Spleen (tissue), 11 donors: ENCODE measurements at regions not wholly inside any gene's neighbourhood (a gene's known extent, or its start where the extent isn't known, plus 50 kb on each side); places are given as distances from the start of the nearest gene placed in this dataset.

Experiments
- DNase-seq: peaks from one replicate; pipeline ENCODE4 v3.0.0-alpha.2; 2020
- H3K27ac ChIP-seq, 8 donors: fragments of 200-600 bp; sonication (generic) in 7 of 8; 1 replicate in 4 of 8; 2 replicates in 4 of 8; pipeline versions ENCODE4 v1.5.0 to v1.8.0; 2016 to 2021; ENCODE audit warnings: inconsistent platforms in 4 of 8, mild to moderate bottlenecking in 4 of 8, moderate library complexity in 1 of 8
- H3K27me3 ChIP-seq, 7 donors: fragments of 200-600 bp; sonication (generic) in 6 of 7; replicated peaks in 1 of 7; 1 replicate in 4 of 7; 2 replicates in 3 of 7; pipeline versions ENCODE4 v1.5.0 to v1.8.0; 2016 to 2021; ENCODE audit warnings: inconsistent platforms in 3 of 7, mild to moderate bottlenecking in 1 of 7
- H3K36me3 ChIP-seq, 6 donors: fragments of 200-600 bp; sonication (generic) in 5 of 6; 1 replicate in 4 of 6; 2 replicates in 2 of 6; pipeline versions ENCODE4 v1.5.0 to v1.8.0; 2016 to 2021; ENCODE audit warnings: inconsistent platforms in 2 of 6
- H3K4me1 ChIP-seq, 6 donors: fragments of 200-600 bp; sonication (generic) in 5 of 6; 1 replicate in 3 of 6; 2 replicates in 3 of 6; pipeline versions ENCODE4 v1.5.0 to v1.8.0; 2016 to 2021; ENCODE audit warnings: inconsistent platforms in 3 of 6
- H3K4me3 ChIP-seq, 8 donors: fragments of 200-600 bp; sonication (generic) in 7 of 8; 1 replicate in 4 of 8; 2 replicates in 4 of 8; pipeline versions ENCODE4 v1.5.0 to v1.8.0; 2016 to 2021; ENCODE audit warnings: inconsistent platforms in 4 of 8, mild to moderate bottlenecking in 4 of 8, moderate library complexity in 2 of 8
- H3K9me3 ChIP-seq, 8 donors: fragments of 200-600 bp; sonication (generic) in 7 of 8; 1 replicate in 4 of 8; 2 replicates in 4 of 8; pipeline versions ENCODE4 v1.5.0 to v1.8.0; 2016 to 2021; ENCODE audit warnings: inconsistent platforms in 4 of 8
- CTCF ChIP-seq, 11 experiments: fragments of 200-600 bp in 7 of 11; fragments of 450-650 bp in 4 of 11; sonication (generic) in 4 of 11; IDR thresholded peaks in 8 of 11; conservative IDR thresholded peaks in 3 of 11; 1 replicate in 7 of 11; 2 replicates in 4 of 11; pipeline versions ENCODE4 v1.4.0 to v1.8.0; 2016 to 2021; ENCODE audit warnings: antibody characterized with exemption in 11 of 11, inconsistent platforms in 4 of 11, mild to moderate bottlenecking in 1 of 11
- POLR2A ChIP-seq, 3 donors: fragments of 450-650 bp; IDR thresholded peaks; one replicate each; pipeline ENCODE4 v1.5.1; 2017; ENCODE audit warnings: antibody characterized with exemption in 3 of 3, mild to moderate bottlenecking in 1 of 3
- POLR2AphosphoS5 ChIP-seq, 3 donors: sonication (generic); formaldehyde crosslinking; IDR thresholded peaks; one replicate each; pipeline ENCODE4 v1.5.1; 2017; ENCODE audit warnings: antibody characterized with exemption in 3 of 3
- WGBS, 5 donors: extraction: QIAGEN DNeasy Blood & Tissue Kit in 3 of 5; methylation state at CpG; one replicate each; pipeline versions ENCODE4 v1.1.5 to v1.1.7; 2013 to 2018; 5-methylcytosine and 5-hydroxymethylcytosine counted together
- intact Hi-C: fragments of 100-400 bp; cut with DNase I; formaldehyde crosslinking; loops from one replicate; pipeline ENCODE4 v1.15.0; 2023; ENCODE audit warnings: low total_unique reads
- donor health status: healthy with polysubstance abuse.
- donor health status: DM: no; HTN: no; CAD: no; lungs with moderate emphysema.
- donor health status: DM: no; HTN: no; CAD: no.
- donor health status: Bipolar disorder and iron deficiency.
- donor health status: healthy.
- donor health status: DM: no; HTN: no; CAD: no.
- donor health status: DM: yes; HTN: yes; CAD: no.

- Histone ChIP-seq H3K4me3 (no peak overlapping the region), H3K36me3 (no peaks in the 10 kb centered on the region), H3K27ac (no peak overlapping the region), H3K4me1 (no peaks in the 10 kb centered on the region), H3K27me3 (no peaks in the 10 kb centered on the region), H3K9me3 (no peaks in the 10 kb centered on the region)
- DNase-seq = no peak
- intact Hi-C loops = no loop called here
- TF ChIP-seq POLR2AphosphoS5 (IDR thresholded peaks at IDR 0.05) = no peak
- no peak for TF ChIP-seq POLR2A (IDR thresholded peaks at IDR 0.05)
- TF ChIP-seq CTCF (IDR thresholded peaks at IDR 0.05 in 8 of 11, conservative IDR thresholded peaks at IDR 0.05 in 3 of 11) = no peak
- WGBS, 5 donors = 69 to 89% (median 81%) methylated on average over 1 of the region's 1 CpG
Measured at GRCh38 chr15:97730315-97730714, 230.2 kb upstream of the ARRDC4 start.

- intact Hi-C loops = no loop called here
- Histone ChIP-seq H3K9me3 (no peaks in the 10 kb centered on the region), H3K27ac (no peak overlapping the region), H3K36me3 (no peaks in the 10 kb centered on the region), H3K4me1 (no peaks in the 10 kb centered on the region), H3K27me3 (no peaks in the 10 kb centered on the region), H3K4me3 (no peak overlapping the region)
- TF ChIP-seq CTCF (IDR thresholded peaks at IDR 0.05 in 8 of 11, conservative IDR thresholded peaks at IDR 0.05 in 3 of 11) (no peak), POLR2A (IDR thresholded peaks at IDR 0.05) (no peak), POLR2AphosphoS5 (IDR thresholded peaks at IDR 0.05) (no peak)
- no peak for DNase-seq
- WGBS, 5 donors = 86 to 94% (median 92%) methylated on average over 3 of the region's 3 CpGs
Measured at GRCh38 chr15:97731859-97732258, 228.6 kb upstream of the ARRDC4 start.

GRCh38 chr15:97733373-97733772 lies 227.1 kb upstream of the ARRDC4 start:
- Histone ChIP-seq H3K27me3 (no peaks in the 10 kb centered on the region), H3K4me1 (no peaks in the 10 kb centered on the region), H3K27ac (no peak overlapping the region), H3K36me3 (no peaks in the 10 kb centered on the region), H3K9me3 (no peaks in the 10 kb centered on the region), H3K4me3 (no peak overlapping the region)
- intact Hi-C loops = no loop called here
- no peak for TF ChIP-seq CTCF (IDR thresholded peaks at IDR 0.05 in 8 of 11, conservative IDR thresholded peaks at IDR 0.05 in 3 of 11)
- DNase-seq = no peak
- WGBS, 5 donors = 75 to 92% (median 87%) methylated on average over 3 of the region's 3 CpGs

GRCh38 chr15:97736748-97737147 lies 223.8 kb upstream of the ARRDC4 start:
- H3K36me3 ChIP-seq = no peaks in the 10 kb centered on the region
- no peaks in the 10 kb centered on the region for H3K4me1 ChIP-seq
- TF ChIP-seq CTCF (IDR thresholded peaks at IDR 0.05 in 8 of 11, conservative IDR thresholded peaks at IDR 0.05 in 3 of 11) (no peak), POLR2A (IDR thresholded peaks at IDR 0.05) (no peak), POLR2AphosphoS5 (IDR thresholded peaks at IDR 0.05) (no peak)
- no peaks in the 10 kb centered on the region for H3K9me3 ChIP-seq
- intact Hi-C loops = no loop called here
- H3K4me3 ChIP-seq = no peak overlapping the region
- DNase-seq = no peak
- no peaks in the 10 kb centered on the region for H3K27me3 ChIP-seq
- WGBS, 5 donors = 62 to 82% (median 74%) methylated on average over 3 of the region's 3 CpGs
- H3K27ac ChIP-seq = no peak overlapping the region
